Cerebellar nuclear complex (tissue), 1 donor: ENCODE measurements at regions not wholly inside any gene's neighbourhood (a gene's known extent, or its start where the extent isn't known, plus 50 kb on each side); places are given as distances from the start of the nearest gene placed in this dataset.

Experiments
- DNase-seq, 2 experiments: peaks; one replicate each; lab custom pipeline; 2025; lab: John Stamatoyannopoulos, UW

DNA sequence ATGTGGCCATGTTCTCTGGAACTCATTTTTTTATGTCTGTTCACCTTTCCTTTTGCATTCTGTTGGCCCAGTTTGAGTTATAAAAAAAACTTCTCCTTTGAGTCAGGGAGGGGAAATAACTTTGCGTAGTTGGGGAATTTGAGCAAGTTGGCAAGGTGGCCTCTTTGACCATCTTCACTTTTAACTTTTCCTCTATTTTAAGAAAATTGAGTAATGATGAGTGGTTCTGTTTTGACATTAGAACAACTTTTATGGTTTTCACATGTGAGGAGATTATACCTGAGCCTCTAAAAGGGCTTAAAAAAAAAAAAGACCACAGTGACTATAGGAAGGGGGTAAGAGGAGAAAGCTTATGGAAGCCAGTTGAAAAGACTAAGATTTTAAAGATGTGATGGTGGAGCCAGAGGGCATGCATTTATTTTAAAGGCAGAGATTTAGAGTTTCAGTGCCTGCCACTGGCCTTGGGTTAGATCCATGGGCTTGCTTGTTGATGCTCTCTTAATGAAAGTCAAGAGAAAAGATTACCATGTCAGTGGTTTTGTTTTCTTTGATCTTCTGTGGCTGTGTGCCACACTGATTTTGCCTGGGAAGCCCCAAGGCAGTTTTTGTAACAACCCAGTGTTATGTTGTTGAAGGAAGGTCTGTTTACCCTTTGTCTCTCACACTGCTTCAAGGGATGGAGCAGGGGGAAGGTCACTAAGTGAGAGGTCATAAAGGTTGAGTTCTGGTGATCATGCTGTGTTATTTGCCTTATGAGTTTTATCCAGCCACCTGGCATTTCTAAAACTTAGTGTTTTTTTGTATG is 219.7 kb upstream of the CD180 start:
- no peak for DNase-seq

DNA sequence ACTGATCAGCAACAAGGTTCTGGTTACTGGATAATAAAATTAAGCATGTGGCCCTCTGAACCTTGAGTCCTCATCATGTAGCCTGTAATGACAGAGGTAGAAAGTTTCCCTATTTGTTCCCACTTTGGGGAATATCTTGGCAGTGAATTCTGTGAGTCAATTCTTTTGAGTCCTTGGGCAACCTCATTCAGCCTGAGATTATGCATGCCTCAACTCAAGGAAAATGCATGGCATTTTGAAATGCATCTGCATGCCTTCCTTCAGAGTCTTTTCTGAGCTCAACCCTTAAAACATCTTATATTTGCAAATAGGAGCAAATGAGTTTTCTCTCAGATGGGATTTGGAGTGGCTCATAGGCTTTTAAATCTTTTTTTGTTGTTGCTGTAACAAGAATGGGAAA is 218.1 kb upstream of the CD180 start:
- no peak for DNase-seq

DNA sequence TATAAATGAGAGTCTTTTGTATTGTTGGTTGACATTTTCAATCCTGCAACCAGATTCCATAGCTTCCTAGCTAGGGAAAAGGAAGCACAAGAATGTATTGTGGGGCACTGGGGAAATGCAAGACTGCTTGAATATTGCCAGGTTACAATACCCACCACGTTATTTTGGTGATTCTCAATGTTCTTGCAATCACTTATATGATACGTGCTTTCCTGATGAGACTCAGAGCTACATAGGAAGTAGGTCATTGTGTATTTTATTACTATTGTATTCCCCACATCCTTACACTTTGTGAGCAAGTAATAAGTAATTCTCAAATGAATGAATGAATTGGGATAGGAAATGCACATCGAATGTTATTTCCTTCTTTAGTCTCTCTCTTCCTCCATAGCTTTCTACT is 217.1 kb upstream of the CD180 start:
- no peak for DNase-seq

DNA sequence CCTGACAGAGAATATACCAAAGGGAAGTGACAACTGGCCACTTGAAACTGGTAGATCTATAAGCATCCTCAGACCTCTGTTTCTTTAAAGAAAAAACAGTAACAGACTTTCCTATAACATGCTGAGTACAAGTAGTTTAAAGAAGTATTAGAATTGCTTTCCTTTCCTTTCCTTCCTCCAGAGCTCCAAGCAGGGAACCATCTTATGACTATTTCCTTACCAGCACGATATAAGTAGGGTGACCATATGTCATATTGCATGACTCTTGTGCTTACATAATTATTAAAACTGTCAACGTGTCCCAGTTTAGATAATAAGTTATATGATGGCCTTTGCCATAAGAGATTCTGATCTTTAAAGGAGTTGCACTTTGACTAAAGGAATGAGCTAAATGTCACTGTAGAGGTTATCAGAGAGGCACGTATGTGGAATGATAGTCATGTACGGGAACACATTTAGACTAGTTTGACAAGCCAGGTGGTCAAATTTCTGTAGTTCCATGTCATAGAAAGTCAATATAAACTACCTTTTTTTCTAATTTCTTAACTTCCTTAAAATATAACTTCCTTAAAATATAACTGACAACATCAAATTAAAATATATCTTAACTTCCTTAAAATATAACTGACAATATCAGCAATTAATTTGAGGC is 212.7 kb upstream of the CD180 start:
- DNase-seq: no peak

DNA sequence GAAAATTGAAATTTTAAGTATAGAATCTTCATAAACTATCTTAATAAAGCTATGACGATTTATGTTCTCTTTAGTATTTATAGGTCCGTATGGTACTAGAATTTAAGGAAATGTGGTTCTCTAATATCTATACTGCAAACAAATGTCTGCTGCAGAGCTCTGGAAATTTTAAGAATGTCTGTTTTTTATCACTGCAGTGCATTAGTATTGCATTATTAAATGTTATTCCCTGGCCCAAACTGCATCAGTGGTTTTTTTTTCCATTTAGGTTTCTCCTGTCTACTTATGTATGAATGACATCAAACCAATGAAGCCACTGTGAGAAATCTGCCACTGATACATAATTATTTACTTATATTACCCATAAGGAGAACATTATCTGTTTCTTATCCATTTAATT is 211.4 kb upstream of the CD180 start:
- DNase-seq: no peak

DNA sequence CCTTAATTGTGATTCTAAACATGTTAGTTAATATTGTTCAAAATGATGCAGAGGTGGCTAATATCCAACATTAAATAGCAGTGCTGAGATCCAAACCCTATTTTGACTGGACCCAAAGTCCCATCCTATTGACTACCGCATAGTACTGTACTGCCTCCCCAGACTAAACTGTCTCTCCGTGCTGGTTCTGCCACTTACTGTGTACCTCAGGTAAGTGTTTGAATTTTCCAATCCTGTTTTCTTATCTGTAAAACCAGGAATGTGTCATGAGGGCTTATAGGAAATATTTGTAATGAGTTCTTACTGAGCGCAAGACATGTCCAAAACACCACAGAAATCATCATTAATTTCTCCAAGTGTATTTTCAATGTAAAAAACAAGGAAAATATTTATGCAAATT is 209.2 kb upstream of the CD180 start:
- DNase-seq: no peak

DNA sequence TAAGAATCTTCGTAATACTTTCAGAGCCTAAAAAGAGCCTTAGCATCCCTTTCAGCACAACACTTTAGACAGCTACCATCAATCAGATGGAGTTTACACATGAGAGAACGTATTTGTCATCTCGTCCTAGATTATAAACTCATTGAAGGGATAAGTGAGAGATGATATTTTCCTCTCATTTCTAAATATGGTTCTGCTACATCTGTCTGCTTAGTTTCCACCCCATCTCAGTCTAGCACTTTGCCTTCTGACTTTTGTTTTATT is 208.4 kb upstream of the CD180 start:
- no peak for DNase-seq

DNA sequence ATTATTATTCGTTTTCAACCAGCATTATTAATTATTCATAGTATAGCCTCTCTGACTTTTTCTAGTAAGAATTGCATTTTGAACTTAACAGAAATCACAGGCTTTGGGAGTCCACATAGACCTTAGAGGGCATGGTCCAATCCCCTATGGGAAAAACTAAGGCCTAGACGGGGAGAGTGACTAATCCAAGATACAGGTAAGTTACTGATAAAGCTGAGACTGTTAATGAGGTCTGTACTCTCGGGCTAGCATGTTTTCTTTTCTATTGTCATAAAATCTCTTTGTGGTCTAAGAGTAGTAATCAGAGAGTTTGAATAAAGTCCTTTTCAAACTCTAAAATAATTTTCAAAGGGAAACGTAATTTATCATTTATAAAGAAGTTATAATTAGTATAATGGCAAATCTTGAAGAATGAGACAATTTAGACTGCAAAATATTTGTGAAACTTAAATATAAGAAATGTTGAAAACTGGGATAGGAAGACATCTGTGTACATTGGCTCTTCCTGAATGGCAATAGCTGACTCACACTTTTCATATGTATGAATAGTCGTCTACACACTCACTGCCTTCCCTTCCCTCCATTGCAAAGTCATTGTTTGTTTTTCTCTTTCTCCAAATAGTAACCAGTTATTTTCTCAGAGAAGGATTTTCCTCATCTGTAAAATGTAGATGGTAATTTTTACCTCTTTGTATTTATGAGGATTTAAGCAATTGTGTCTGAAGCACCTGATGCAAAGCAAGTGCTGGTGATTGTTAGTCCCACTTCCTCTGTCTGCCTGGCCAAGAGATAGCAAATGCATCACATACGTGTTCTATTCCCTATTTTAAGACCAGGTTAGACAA is 207.9 kb upstream of the CD180 start:
- DNase-seq: no peak

DNA sequence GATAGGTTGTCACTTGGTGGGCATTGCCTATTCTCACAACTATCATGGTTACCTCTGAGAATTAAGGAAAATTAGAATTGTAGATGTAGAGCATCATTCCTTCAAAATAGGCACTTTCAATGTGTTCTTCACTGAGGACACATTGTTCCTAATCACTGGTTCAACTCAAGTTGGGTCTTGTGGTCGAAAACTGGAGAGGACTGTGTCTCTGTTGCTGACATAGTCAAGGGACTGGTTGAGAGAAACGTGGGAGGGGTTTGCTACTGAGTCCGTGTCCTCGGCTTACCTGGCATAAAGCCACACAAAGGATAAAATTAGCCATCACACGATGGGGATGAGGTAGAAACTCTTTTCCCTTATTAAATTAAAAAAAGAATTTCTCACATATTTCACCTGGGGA is 205.9 kb upstream of the CD180 start:
- DNase-seq: no peak

DNA sequence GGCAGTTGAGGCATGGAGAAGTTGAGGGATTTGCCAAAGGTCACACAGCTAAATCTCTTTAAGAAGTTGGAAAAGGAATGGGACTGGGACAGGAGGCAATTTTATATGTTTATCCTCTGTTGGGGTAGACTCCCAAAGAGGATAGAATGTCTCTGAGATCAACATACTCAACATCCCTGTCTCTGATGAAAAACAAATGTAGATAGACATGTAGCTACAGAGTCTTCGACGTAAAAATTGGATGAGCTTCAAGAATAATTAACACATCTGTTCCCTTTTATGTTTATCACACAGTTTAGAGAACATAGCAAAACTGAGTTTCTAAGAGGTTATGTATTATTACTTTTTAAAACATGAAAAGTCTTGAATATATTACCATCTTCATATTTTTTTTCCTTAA is 204.6 kb upstream of the CD180 start:
- DNase-seq: no peak

DNA sequence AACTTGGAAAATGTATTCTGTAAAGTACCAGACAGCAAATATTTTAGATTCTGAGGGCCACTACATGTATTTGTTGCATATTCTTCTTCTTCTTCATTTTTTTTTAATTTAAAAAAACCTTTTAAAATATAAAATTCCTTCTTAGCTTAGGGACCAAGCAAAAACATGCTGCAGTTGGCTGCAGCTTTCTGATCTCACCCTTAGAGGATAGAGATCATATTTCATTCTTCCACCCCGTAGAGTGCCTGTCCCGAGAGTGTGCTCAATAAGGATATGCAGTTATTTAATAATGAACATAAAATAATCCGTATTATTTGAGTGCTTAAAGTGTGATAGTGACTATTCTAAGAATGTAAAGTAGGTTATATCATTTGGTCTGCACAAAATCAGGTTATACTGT is 204.2 kb upstream of the CD180 start:
- no peak for DNase-seq

DNA sequence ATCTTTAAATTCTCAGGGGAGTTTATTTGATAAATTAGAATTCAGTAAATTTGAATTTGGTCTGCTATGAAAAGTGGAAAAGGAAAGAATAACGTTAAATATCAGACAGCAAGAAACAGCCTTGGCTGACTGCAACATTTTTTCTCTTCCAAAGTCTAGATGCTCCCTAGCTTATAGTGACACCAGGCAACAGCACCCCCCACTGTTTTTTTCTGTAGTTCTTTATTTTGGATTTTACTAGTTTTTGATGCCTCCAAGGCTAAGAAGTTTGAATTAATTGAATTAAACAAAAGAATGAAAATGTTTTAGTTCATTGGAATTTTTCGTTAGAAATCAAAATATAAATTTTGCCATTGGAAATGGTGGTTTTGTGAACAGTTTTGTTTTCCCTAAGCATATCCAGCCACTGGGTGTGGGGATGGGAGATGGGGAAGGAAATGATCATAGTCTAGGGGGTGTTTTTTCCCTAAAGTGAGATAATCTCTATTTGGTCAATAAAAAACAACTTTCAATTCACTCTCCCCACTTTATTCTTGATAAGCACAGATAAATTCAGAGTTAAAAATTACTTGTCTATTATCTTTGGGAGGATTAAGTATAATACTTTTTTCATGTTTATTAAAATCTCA is 199.3 kb upstream of the CD180 start:
- DNase-seq: no peak

DNA sequence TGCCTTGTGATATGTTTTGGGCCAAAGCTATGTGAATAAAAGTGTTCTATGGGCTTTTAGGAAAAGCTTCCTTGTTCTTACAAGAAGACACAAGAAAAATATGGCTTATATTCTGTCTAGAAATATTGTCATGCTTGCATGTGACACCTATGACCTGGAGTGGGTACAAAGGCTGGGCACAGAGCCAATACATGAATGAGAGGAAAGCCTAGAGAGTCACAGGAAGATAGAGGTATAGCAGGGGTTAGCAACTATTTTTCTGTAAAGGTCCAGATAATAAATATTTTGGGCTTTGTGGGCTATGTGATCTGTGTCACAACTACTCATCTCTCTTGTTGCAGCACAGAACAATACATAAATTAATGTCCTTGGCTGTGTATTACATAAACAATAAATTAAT is 196.6 kb upstream of the CD180 start:
- no peak for DNase-seq

DNA sequence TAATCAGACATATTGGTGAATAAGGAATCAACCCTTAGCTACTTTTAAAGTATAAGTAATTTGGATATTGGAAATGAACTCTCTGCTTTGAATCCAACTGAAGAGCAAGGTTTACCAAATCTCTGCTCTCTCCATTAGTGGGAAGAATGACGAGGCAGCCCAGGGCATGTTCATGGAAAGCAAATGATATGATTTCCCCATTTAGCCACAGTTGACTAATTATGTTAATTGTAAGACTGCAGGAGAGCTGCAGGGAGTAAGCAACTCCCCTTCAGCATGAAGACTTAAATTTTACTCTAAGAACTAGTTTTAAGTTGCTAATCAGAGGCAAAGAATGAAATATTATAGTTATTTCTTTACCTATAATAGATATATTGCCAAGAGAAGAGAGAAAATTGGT is 194.3 kb upstream of the CD180 start:
- DNase-seq: no peak

DNA sequence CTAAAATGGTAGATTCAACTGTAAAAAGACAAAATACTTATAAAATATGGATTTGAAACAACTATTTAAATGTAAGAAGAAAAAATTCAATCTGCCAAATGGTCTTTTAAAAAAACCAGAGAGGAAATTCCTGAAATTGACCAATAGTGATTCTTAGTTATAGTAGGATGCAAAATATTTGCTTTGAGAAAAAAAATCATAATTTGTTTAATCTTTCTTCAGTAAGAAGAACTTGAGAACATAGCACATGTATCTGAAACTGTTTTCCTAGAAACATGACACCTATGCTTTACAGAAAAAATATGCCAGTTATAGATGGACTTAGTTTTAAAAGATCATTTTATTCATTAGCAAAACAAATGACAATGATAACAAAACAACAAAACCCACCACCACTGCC is 186.9 kb upstream of the CD180 start:
- DNase-seq: no peak

DNA sequence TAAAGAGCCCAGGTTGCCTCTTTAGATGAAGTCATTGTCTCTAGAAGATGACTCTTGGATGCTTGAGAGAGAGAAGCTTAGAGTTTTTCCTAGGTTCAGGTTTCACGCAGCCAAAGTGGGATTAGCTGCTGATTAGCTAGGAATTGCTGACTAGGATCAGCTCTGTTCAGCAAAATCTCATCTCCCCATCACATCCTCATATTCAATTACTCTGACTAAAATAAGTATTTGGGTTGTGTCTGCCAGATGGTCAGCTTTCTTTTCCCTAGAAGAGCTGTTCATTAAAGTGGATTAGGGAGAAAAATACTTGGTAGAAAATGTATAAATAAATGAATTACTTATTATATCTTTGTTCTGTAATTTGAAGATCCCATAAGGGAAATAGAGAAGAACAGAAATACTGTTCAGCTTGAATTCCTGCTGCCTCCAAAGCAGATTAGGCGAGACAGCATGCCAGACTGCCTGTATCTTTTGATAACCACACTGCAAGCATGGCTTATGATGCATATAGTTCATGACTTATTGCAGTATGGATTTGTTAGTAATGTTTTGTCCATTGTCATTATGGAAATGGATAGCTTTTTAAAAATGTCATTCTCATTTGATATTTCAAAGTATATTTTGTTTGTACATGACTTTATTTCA is 184.8 kb upstream of the CD180 start:
- DNase-seq: no peak

DNA sequence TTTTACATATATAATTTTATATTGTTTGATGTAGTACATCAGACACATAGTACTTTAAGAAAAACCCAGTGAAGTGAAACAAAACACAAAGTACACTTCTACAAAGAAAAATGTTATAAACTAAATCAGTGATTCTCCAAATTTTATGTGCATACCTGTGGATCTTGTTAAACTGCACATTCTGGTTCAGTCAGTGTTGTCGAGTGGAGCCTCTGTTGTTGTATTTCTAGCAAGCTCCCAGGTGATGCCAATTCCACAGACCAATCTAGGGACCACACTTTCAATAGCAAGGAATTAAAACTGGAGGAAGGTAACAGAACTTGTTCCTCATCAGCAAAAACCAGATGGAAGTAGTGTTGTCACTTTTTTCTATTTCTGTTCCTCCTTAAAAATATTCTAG is 183.8 kb upstream of the CD180 start:
- DNase-seq: no peak

DNA sequence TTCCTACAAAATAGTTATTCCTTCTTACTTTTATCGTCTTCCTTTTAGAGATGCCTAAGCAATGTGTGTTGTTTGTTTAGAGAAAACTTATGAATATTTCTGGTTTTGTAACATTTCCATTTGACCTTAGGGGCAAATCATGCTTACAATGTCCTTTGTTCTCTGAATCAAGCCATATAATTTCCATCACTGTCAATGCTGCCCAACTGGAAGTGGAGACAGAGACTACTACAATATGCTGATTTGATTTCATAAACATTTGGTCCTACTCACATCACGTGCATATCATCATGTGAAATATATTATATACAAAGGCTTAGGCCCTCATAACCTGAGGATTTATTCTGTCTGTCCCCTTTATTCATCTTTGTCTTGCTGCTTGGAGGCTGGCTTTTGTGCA is 183.2 kb upstream of the CD180 start:
- DNase-seq: no peak

DNA sequence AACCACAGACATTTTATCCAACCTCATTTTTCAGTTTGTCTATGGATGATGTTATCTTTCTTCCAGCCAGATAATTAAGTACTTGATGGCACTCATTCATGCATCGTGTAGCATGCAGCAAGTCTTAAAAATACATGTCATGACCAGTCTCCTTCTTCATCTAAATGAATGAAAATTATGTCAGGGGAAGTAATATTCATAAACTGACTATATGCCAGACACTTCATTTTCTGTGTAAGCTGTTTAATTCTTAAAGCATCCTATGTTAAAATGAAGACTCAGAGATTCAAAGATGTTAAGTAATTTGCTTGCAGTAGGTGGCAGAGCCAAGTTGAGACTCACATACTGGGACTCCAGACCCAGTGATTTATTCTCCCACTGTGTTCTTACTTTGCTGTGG is 181.7 kb upstream of the CD180 start:
- no peak for DNase-seq

DNA sequence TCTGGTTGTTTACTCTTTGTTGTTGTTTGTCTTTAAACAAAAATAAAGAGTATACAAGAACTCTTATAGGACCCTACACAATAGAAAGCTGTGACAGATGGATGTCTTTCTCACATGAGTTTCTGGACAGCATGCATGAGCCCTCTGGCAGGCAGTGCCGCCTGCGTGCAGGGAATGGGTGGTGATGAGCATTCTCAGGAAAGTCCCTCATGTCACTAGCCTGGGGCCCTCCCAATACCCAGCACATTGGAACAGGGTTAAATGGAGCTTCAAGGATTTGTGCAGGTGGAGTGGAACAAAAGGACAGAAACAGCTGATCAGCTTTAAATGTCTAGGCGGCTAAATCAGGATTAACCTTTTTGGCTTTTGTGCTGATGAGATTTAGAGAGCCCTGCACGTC is 181.0 kb upstream of the CD180 start:
- peak; percentile 9 to 56 for DNase-seq

DNA sequence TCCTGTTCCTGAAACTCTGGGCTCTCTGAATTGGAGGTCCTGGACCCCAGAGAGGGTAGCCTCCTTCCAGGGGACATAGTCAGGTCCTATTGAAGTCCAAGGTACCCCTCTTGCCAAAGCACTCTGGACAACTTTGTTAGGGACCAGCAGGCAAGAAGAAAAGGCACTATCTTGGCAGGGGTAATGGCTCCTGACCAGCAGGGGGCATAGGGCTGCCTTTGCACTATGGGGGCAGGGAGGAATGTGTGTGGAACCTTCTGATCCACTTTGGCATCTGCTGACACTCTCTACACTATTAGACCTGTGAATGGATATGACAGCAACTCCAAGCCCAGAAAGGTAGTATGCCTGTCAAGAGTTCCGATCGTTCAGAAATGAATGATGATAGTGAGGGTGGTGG is 179.0 kb upstream of the CD180 start:
- DNase-seq: no peak

DNA sequence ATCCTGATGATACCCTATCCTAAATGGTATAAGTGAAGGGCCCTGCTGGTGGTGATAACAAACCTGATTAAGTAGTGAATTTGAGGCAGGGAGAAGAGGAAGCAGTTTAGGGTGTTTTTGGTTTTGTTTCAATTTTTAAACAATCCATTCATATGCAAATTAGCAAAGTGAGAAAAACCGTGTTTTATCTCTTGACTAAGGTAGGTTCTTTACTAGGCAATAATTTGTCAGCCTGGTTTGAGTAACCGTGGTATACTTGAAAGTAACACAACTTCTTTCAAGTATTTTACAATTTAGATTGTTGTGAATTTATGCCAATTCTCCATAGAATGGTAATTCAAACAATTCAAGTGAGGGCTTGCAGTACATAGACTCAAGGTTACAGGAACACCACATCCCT is 177.8 kb upstream of the CD180 start:
- DNase-seq: no peak
